C4-2B (cell line): ENCODE measurements at regions not wholly inside any gene's neighbourhood (a gene's known extent, or its start where the extent isn't known, plus 50 kb on each side); places are given as distances from the start of the nearest gene placed in this dataset.

Source experiments
- ZFX ChIP-seq: fragments of 450-650 bp; IDR thresholded peaks from 2 replicates; pipeline ENCODE4 v1.6.1; 2017
- TF ChIP-seq, protein P1 (sequence below): fragments of 450-650 bp; conservative IDR thresholded peaks from 2 replicates; pipeline ENCODE4 v1.5.1; 2017; ENCODE audit warnings: mild to moderate bottlenecking

GRCh38 chr5:56454219-56454862 is 221.2 kb upstream of the ANKRD55 start:
- TF ChIP-seq, protein P1, sequence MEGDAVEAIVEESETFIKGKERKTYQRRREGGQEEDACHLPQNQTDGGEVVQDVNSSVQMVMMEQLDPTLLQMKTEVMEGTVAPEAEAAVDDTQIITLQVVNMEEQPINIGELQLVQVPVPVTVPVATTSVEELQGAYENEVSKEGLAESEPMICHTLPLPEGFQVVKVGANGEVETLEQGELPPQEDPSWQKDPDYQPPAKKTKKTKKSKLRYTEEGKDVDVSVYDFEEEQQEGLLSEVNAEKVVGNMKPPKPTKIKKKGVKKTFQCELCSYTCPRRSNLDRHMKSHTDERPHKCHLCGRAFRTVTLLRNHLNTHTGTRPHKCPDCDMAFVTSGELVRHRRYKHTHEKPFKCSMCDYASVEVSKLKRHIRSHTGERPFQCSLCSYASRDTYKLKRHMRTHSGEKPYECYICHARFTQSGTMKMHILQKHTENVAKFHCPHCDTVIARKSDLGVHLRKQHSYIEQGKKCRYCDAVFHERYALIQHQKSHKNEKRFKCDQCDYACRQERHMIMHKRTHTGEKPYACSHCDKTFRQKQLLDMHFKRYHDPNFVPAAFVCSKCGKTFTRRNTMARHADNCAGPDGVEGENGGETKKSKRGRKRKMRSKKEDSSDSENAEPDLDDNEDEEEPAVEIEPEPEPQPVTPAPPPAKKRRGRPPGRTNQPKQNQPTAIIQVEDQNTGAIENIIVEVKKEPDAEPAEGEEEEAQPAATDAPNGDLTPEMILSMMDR = no peak
- no peak for TF ChIP-seq ZFX
